ENCODE measurements at regions not wholly inside any gene's neighbourhood (a gene's known extent, or its start where the extent isn't known, plus 50 kb on each side); places are given as distances from the start of the nearest gene placed in this dataset.

DNA sequence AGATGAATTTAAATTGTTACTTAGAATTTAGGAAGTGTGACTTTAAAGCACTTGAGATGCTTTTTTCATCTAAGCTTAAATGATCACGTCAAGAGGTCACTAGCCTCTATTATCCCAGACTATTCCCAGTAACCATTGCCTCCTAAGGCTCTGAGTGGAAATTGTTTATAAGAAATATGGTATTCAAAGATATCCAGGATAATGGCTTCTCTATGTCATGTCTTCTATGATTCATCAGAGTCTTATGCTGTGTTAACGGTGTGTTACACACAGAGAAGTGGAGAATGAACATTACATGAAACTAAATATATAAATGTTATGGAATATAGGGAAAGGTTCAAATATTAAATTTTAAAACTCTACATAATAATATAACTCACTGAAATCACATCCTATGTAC is 79.8 kb upstream of the NBEA start:
- no peak overlapping the region for H2AFZ ChIP-seq (ENCODE audit: low read depth, low read length, poor library complexity, severe bottlenecking)
- H3K4me2 ChIP-seq (ENCODE audit: low read length) = no peak overlapping the region
- H3K79me2 ChIP-seq (ENCODE audit: insufficient read depth, low read length) = no peaks in the 10 kb centered on the region
- RAD21 ChIA-PET (ENCODE audit: low non-redundant PET in 1 of 2, low total read pairs in 2 of 2, uncharacterized antibody in 2 of 2, unreplicated experiment in 2 of 2) = no interaction called here
- no peak overlapping the region for H3K9ac ChIP-seq (ENCODE audit: low read length)
- no peaks in the 10 kb centered on the region for H3K27me3 ChIP-seq (ENCODE audit: insufficient read depth, low read length)
- POLR2A ChIA-PET = no interaction called here
- H3K36me3 ChIP-seq (ENCODE audit: control insufficient read depth in 1 of 2, insufficient read depth in 2 of 2, low read length in 2 of 2) = no peaks in the 10 kb centered on the region
- no peaks in the 10 kb centered on the region for H3K9me2 ChIP-seq (ENCODE audit: insufficient read depth)
- no peaks in the 10 kb centered on the region for H3K9me3 ChIP-seq (ENCODE audit: control insufficient read depth in 1 of 2, insufficient read depth in 1 of 2, low read depth in 1 of 2, low read length in 2 of 2)
- ATAC-seq (no peak), DNase-seq (ENCODE audit: low read depth, low spot score) (no peak)
- H3K4me1 ChIP-seq (ENCODE audit: control insufficient read depth in 1 of 2, insufficient read depth in 2 of 2, low read length in 2 of 2) = peaks cover 17 to 38% of the 10 kb centered on the region in 2 experiments
- H4K20me1 ChIP-seq (ENCODE audit: insufficient read depth) = no peaks in the 10 kb centered on the region
- CTCF ChIA-PET = no interaction called here
- intact Hi-C loops (cut with micrococcal nuclease) = no loop called here
- no peak overlapping the region for H3K4me3 ChIP-seq (replicated peaks in 1 of 2; ENCODE audit: low read depth in 1 of 2, low read length in 2 of 2)
- TF ChIP-seq, protein P1, sequence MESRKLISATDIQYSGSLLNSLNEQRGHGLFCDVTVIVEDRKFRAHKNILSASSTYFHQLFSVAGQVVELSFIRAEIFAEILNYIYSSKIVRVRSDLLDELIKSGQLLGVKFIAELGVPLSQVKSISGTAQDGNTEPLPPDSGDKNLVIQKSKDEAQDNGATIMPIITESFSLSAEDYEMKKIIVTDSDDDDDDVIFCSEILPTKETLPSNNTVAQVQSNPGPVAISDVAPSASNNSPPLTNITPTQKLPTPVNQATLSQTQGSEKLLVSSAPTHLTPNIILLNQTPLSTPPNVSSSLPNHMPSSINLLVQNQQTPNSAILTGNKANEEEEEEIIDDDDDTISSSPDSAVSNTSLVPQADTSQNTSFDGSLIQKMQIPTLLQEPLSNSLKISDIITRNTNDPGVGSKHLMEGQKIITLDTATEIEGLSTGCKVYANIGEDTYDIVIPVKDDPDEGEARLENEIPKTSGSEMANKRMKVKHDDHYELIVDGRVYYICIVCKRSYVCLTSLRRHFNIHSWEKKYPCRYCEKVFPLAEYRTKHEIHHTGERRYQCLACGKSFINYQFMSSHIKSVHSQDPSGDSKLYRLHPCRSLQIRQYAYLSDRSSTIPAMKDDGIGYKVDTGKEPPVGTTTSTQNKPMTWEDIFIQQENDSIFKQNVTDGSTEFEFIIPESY (IDR thresholded peaks at IDR 0.05; ENCODE audit: extremely low read depth, insufficient replicate concordance, low read length) = no peak
- TF ChIP-seq POLR2AphosphoS5 (IDR thresholded peaks at IDR 0.05; ENCODE audit: low read depth, low read length) = no peak
- TF ChIP-seq, protein P2, sequence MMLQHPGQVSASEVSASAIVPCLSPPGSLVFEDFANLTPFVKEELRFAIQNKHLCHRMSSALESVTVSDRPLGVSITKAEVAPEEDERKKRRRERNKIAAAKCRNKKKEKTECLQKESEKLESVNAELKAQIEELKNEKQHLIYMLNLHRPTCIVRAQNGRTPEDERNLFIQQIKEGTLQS (IDR thresholded peaks at IDR 0.05) = no peak
- TF ChIP-seq CEBPB (IDR thresholded peaks at IDR 0.05; ENCODE audit: low read depth) = no peak
- no peak for TF ChIP-seq EZH2phosphoT487 (IDR thresholded peaks at IDR 0.05; ENCODE audit: borderline replicate concordance)
- TF ChIP-seq EGR1 (IDR thresholded peaks at IDR 0.05; ENCODE audit: low read depth) = no peak
- TF ChIP-seq, protein P3, sequence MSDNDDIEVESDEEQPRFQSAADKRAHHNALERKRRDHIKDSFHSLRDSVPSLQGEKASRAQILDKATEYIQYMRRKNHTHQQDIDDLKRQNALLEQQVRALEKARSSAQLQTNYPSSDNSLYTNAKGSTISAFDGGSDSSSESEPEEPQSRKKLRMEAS (IDR thresholded peaks at IDR 0.05) = no peak
- TF ChIP-seq ELF1 (IDR thresholded peaks at IDR 0.05; ENCODE audit: borderline replicate concordance, low read depth) = no peak
- TF ChIP-seq SRF (IDR thresholded peaks at IDR 0.05; ENCODE audit: low read depth) = no peak
- no peak for TF ChIP-seq CBX3 (IDR thresholded peaks at IDR 0.05; ENCODE audit: low read depth)
- TF ChIP-seq ZNF274 (IDR thresholded peaks at IDR 0.05; ENCODE audit: low read depth, low read length) = no peak
- TF ChIP-seq, protein P4, sequence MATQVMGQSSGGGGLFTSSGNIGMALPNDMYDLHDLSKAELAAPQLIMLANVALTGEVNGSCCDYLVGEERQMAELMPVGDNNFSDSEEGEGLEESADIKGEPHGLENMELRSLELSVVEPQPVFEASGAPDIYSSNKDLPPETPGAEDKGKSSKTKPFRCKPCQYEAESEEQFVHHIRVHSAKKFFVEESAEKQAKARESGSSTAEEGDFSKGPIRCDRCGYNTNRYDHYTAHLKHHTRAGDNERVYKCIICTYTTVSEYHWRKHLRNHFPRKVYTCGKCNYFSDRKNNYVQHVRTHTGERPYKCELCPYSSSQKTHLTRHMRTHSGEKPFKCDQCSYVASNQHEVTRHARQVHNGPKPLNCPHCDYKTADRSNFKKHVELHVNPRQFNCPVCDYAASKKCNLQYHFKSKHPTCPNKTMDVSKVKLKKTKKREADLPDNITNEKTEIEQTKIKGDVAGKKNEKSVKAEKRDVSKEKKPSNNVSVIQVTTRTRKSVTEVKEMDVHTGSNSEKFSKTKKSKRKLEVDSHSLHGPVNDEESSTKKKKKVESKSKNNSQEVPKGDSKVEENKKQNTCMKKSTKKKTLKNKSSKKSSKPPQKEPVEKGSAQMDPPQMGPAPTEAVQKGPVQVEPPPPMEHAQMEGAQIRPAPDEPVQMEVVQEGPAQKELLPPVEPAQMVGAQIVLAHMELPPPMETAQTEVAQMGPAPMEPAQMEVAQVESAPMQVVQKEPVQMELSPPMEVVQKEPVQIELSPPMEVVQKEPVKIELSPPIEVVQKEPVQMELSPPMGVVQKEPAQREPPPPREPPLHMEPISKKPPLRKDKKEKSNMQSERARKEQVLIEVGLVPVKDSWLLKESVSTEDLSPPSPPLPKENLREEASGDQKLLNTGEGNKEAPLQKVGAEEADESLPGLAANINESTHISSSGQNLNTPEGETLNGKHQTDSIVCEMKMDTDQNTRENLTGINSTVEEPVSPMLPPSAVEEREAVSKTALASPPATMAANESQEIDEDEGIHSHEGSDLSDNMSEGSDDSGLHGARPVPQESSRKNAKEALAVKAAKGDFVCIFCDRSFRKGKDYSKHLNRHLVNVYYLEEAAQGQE (IDR thresholded peaks at IDR 0.05; ENCODE audit: low read depth) = no peak
- TF ChIP-seq, protein P5, sequence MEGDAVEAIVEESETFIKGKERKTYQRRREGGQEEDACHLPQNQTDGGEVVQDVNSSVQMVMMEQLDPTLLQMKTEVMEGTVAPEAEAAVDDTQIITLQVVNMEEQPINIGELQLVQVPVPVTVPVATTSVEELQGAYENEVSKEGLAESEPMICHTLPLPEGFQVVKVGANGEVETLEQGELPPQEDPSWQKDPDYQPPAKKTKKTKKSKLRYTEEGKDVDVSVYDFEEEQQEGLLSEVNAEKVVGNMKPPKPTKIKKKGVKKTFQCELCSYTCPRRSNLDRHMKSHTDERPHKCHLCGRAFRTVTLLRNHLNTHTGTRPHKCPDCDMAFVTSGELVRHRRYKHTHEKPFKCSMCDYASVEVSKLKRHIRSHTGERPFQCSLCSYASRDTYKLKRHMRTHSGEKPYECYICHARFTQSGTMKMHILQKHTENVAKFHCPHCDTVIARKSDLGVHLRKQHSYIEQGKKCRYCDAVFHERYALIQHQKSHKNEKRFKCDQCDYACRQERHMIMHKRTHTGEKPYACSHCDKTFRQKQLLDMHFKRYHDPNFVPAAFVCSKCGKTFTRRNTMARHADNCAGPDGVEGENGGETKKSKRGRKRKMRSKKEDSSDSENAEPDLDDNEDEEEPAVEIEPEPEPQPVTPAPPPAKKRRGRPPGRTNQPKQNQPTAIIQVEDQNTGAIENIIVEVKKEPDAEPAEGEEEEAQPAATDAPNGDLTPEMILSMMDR (IDR thresholded peaks at IDR 0.05 in 2 of 3, conservative IDR thresholded peaks at IDR 0.05 in 1 of 3; ENCODE audit: borderline replicate concordance in 1 of 3, insufficient read depth in 1 of 3, low read depth in 2 of 3, low read length in 2 of 3) = no peak
- H3K27ac ChIP-seq (ENCODE audit: low read depth, low read length) = no peak overlapping the region
- BruUV-seq (replicated peaks) = no TSS peak
